ENCODE measurements at regions not wholly inside any gene's neighbourhood (a gene's known extent, or its start where the extent isn't known, plus 50 kb on each side); places are given as distances from the start of the nearest gene placed in this dataset.

- ChIA-PET CTCF (interaction anchor here (3.3 kb wide), 1 partner anchor 11 kb away, joined by 10 read pairs; no protein-coding TSS in a partner anchor), POLR2A (no interaction called here)
- DNase-seq (ENCODE audit: low read depth, low spot score) (no peak), FAIRE-seq (no peak)
- H2AFZ ChIP-seq (ENCODE audit: low read depth, low read length), result no peak overlapping the region
- no peak overlapping the region for H3K4me2 ChIP-seq (ENCODE audit: insufficient read depth, low read length)
- H3K27me3 ChIP-seq (ENCODE audit: control insufficient read depth in 2 of 2, insufficient read depth in 2 of 2, low read length in 2 of 2), result no peaks in the 10 kb centered on the region
- no peaks in the 10 kb centered on the region for H3K79me2 ChIP-seq (ENCODE audit: control insufficient read depth, insufficient read depth, low read length)
- peaks cover 7% of the 10 kb centered on the region for H3K4me1 ChIP-seq (ENCODE audit: control insufficient read depth, extremely low read depth, insufficient read depth, low read length)
- no peaks in the 10 kb centered on the region for H3K36me3 ChIP-seq (ENCODE audit: control insufficient read depth in 2 of 2, extremely low read depth in 1 of 2, insufficient read depth in 2 of 2, low read length in 2 of 2)
- H3K4me3 ChIP-seq (replicated peaks in 1 of 3; ENCODE audit: insufficient read depth in 1 of 3, low read depth in 1 of 3, low read length in 3 of 3), result no peak overlapping the region
- no peaks in the 10 kb centered on the region for H4K20me1 ChIP-seq (replicated peaks; ENCODE audit: control insufficient read depth, extremely low read depth, insufficient read depth, low read length)
- H3K9me1 ChIP-seq (replicated peaks; ENCODE audit: control insufficient read depth, extremely low read depth, insufficient read depth, low read length), result no peaks in the 10 kb centered on the region
- TF ChIP-seq JUN (IDR thresholded peaks at IDR 0.05; ENCODE audit: borderline replicate concordance, insufficient read depth, insufficient read length, low read depth), result no peak
- no peak for TF ChIP-seq EZH2 (IDR thresholded peaks at IDR 0.05; ENCODE audit: borderline replicate concordance, low read depth, low read length, severe bottlenecking)
- no peak for TF ChIP-seq MAX (IDR thresholded peaks at IDR 0.05; ENCODE audit: insufficient read depth, insufficient read length)
- no peak for TF ChIP-seq MYC (IDR thresholded peaks at IDR 0.05; ENCODE audit: low read depth, low read length)
- TF ChIP-seq CTCF (IDR thresholded peaks at IDR 0.05; ENCODE audit: extremely low read depth in 1 of 2, insufficient read depth in 1 of 2, low read depth in 1 of 2, low read length in 2 of 2), result no peak
- no peak for TF ChIP-seq POLR2AphosphoS5 (IDR thresholded peaks at IDR 0.05; ENCODE audit: insufficient read depth, low read depth, low read length)
- H3K9ac ChIP-seq (replicated peaks; ENCODE audit: extremely low read depth, insufficient read depth, low read length), result no peak overlapping the region
- intact Hi-C loops (cut with micrococcal nuclease) (no loop called here), dilution Hi-C loops (cut with MboI; ENCODE audit: extremely low pct_ligation_motif_present, low sequenced_read_pairs) (no loop called here)
- H3K9me3 ChIP-seq (replicated peaks; ENCODE audit: control insufficient read depth, insufficient read depth, low read length), result no peaks in the 10 kb centered on the region
- BruUV-seq (replicated peaks), result no TSS peak
- no peak overlapping the region for H3K27ac ChIP-seq (ENCODE audit: insufficient read depth, low read depth, low read length)
Measured at GRCh38 chr12:24069532-24070395, 120.3 kb upstream of the SOX5 start.
